Spleen (tissue), 11 donors: ENCODE measurements at regions not wholly inside any gene's neighbourhood (a gene's known extent, or its start where the extent isn't known, plus 50 kb on each side); places are given as distances from the start of the nearest gene placed in this dataset.

Experiments
- DNase-seq: peaks from one replicate; pipeline ENCODE4 v3.0.0-alpha.2; 2020
- H3K27ac ChIP-seq, 8 donors: fragments of 200-600 bp; sonication (generic) in 7 of 8; 1 replicate in 4 of 8; 2 replicates in 4 of 8; pipeline versions ENCODE4 v1.5.0 to v1.8.0; 2016 to 2021; ENCODE audit warnings: inconsistent platforms in 4 of 8, mild to moderate bottlenecking in 4 of 8, moderate library complexity in 1 of 8
- H3K27me3 ChIP-seq, 7 donors: fragments of 200-600 bp; sonication (generic) in 6 of 7; replicated peaks in 1 of 7; 1 replicate in 4 of 7; 2 replicates in 3 of 7; pipeline versions ENCODE4 v1.5.0 to v1.8.0; 2016 to 2021; ENCODE audit warnings: inconsistent platforms in 3 of 7, mild to moderate bottlenecking in 1 of 7
- H3K36me3 ChIP-seq, 6 donors: fragments of 200-600 bp; sonication (generic) in 5 of 6; 1 replicate in 4 of 6; 2 replicates in 2 of 6; pipeline versions ENCODE4 v1.5.0 to v1.8.0; 2016 to 2021; ENCODE audit warnings: inconsistent platforms in 2 of 6
- H3K4me1 ChIP-seq, 6 donors: fragments of 200-600 bp; sonication (generic) in 5 of 6; 1 replicate in 3 of 6; 2 replicates in 3 of 6; pipeline versions ENCODE4 v1.5.0 to v1.8.0; 2016 to 2021; ENCODE audit warnings: inconsistent platforms in 3 of 6
- H3K4me3 ChIP-seq, 8 donors: fragments of 200-600 bp; sonication (generic) in 7 of 8; 1 replicate in 4 of 8; 2 replicates in 4 of 8; pipeline versions ENCODE4 v1.5.0 to v1.8.0; 2016 to 2021; ENCODE audit warnings: inconsistent platforms in 4 of 8, mild to moderate bottlenecking in 4 of 8, moderate library complexity in 2 of 8
- H3K9me3 ChIP-seq, 8 donors: fragments of 200-600 bp; sonication (generic) in 7 of 8; 1 replicate in 4 of 8; 2 replicates in 4 of 8; pipeline versions ENCODE4 v1.5.0 to v1.8.0; 2016 to 2021; ENCODE audit warnings: inconsistent platforms in 4 of 8
- POLR2A ChIP-seq, 3 donors: fragments of 450-650 bp; IDR thresholded peaks; one replicate each; pipeline ENCODE4 v1.5.1; 2017; ENCODE audit warnings: antibody characterized with exemption in 3 of 3, mild to moderate bottlenecking in 1 of 3
- POLR2AphosphoS5 ChIP-seq, 3 donors: sonication (generic); formaldehyde crosslinking; IDR thresholded peaks; one replicate each; pipeline ENCODE4 v1.5.1; 2017; ENCODE audit warnings: antibody characterized with exemption in 3 of 3
- WGBS, 5 donors: extraction: QIAGEN DNeasy Blood & Tissue Kit in 3 of 5; methylation state at CpG; one replicate each; pipeline versions ENCODE4 v1.1.5 to v1.1.7; 2013 to 2018; 5-methylcytosine and 5-hydroxymethylcytosine counted together
- intact Hi-C: fragments of 100-400 bp; cut with DNase I; formaldehyde crosslinking; loops from one replicate; pipeline ENCODE4 v1.15.0; 2023; ENCODE audit warnings: low total_unique reads
- TF ChIP-seq, protein P1 (sequence below), 11 experiments: fragments of 200-600 bp in 7 of 11; fragments of 450-650 bp in 4 of 11; sonication (generic) in 4 of 11; IDR thresholded peaks in 8 of 11; conservative IDR thresholded peaks in 3 of 11; 1 replicate in 7 of 11; 2 replicates in 4 of 11; pipeline versions ENCODE4 v1.4.0 to v1.8.0; 2016 to 2021; ENCODE audit warnings: antibody characterized with exemption in 11 of 11, inconsistent platforms in 4 of 11, mild to moderate bottlenecking in 1 of 11
- donor health status: healthy with polysubstance abuse.
- donor health status: DM: no; HTN: no; CAD: no; lungs with moderate emphysema.
- donor health status: DM: no; HTN: no; CAD: no.
- donor health status: Bipolar disorder and iron deficiency.
- donor health status: healthy.
- donor health status: DM: no; HTN: no; CAD: no.
- donor health status: DM: yes; HTN: yes; CAD: no.

GRCh38 chr10:118153287-118153686, 106.5 kb upstream of the RAB11FIP2 start:
- Histone ChIP-seq H3K4me3 (no peak overlapping the region), H3K27ac (no peak overlapping the region), H3K4me1 (no peaks in the 10 kb centered on the region), H3K27me3 (peaks cover 0 to 7% (median 0%) of the 10 kb centered on the region in 7 donors), H3K36me3 (no peaks in the 10 kb centered on the region), H3K9me3 (peaks cover 0 to 8% (median 3%) of the 10 kb centered on the region in 8 donors)
- intact Hi-C loops: no loop called here
- no peak for DNase-seq
- TF ChIP-seq, protein P1, sequence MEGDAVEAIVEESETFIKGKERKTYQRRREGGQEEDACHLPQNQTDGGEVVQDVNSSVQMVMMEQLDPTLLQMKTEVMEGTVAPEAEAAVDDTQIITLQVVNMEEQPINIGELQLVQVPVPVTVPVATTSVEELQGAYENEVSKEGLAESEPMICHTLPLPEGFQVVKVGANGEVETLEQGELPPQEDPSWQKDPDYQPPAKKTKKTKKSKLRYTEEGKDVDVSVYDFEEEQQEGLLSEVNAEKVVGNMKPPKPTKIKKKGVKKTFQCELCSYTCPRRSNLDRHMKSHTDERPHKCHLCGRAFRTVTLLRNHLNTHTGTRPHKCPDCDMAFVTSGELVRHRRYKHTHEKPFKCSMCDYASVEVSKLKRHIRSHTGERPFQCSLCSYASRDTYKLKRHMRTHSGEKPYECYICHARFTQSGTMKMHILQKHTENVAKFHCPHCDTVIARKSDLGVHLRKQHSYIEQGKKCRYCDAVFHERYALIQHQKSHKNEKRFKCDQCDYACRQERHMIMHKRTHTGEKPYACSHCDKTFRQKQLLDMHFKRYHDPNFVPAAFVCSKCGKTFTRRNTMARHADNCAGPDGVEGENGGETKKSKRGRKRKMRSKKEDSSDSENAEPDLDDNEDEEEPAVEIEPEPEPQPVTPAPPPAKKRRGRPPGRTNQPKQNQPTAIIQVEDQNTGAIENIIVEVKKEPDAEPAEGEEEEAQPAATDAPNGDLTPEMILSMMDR (IDR thresholded peaks at IDR 0.05 in 8 of 11, conservative IDR thresholded peaks at IDR 0.05 in 3 of 11): no peak

GRCh38 chr10:118151461-118151860, 104.7 kb upstream of the RAB11FIP2 start:
- Histone ChIP-seq H3K36me3 (no peaks in the 10 kb centered on the region), H3K9me3 (peaks cover 0 to 6% (median 2%) of the 10 kb centered on the region in 8 donors), H3K4me1 (no peaks in the 10 kb centered on the region), H3K4me3 (no peak overlapping the region), H3K27me3 (peaks cover 0 to 7% (median 0%) of the 10 kb centered on the region in 7 donors), H3K27ac (no peak overlapping the region)
- TF ChIP-seq, protein P1 (IDR thresholded peaks at IDR 0.05 in 8 of 11, conservative IDR thresholded peaks at IDR 0.05 in 3 of 11): no peak
- TF ChIP-seq POLR2AphosphoS5 (IDR thresholded peaks at IDR 0.05): no peak
- TF ChIP-seq POLR2A (IDR thresholded peaks at IDR 0.05): no peak
- no peak for DNase-seq
- intact Hi-C loops: no loop called here
- WGBS, 5 donors: 85 to 93% (median 90%) methylated on average over 2 of the region's 2 CpGs

DNA sequence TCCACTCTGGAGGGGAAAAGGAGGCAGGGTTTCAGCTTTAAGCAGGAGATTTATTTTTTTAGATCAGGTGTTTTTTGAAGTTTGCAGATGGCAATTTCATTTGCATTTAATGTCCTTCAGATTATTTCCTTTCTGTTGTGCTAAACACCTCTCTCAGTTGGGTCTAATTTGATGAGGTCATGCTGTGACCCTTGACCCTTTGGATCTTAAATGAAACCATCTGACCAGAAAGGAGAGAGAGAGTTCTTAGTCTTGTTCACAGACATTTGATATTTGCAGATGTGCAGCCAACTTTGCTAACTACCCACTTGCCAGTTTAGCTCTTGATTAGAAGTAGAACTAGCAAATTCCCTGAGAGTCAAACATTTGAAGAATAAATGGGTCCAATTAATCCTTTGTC, 101.5 kb upstream of the RAB11FIP2 start:
- Histone ChIP-seq H3K27me3 (peaks cover 0 to 7% (median 0%) of the 10 kb centered on the region in 7 donors), H3K36me3 (no peaks in the 10 kb centered on the region), H3K4me3 (no peak overlapping the region), H3K27ac (no peak overlapping the region), H3K4me1 (no peaks in the 10 kb centered on the region), H3K9me3 (no peaks in the 10 kb centered on the region)
- intact Hi-C loops: no loop called here
- no peak for DNase-seq
- no peak for TF ChIP-seq POLR2AphosphoS5 (IDR thresholded peaks at IDR 0.05)
- TF ChIP-seq, protein P1 (IDR thresholded peaks at IDR 0.05 in 8 of 11, conservative IDR thresholded peaks at IDR 0.05 in 3 of 11): no peak
- TF ChIP-seq POLR2A (IDR thresholded peaks at IDR 0.05): no peak

DNA sequence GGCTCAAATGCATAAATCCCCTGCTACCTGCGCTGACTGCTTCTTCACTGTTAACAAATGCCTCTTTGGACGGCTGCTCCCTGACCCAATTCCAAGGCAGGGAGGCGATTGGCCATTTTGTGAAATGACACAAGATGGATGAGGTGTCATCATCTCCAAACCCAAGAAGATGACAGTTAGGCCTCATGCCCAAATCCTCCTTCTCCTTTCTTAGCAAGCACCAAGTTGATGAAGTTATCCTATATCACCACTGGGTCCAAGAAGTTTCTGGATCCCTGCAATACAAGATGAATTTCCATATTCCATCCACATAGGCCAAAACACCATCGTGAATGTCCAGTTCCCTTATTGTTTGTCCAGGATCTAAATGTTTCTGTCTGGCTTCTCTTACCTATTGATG, 98.5 kb upstream of the RAB11FIP2 start:
- DNase-seq: no peak
- H3K27me3 ChIP-seq: peaks cover 0 to 5% (median 0%) of the 10 kb centered on the region in 7 donors
- intact Hi-C loops: no loop called here
- H3K36me3 ChIP-seq: no peaks in the 10 kb centered on the region
- no peak for TF ChIP-seq POLR2AphosphoS5 (IDR thresholded peaks at IDR 0.05)
- TF ChIP-seq POLR2A (IDR thresholded peaks at IDR 0.05): no peak
- TF ChIP-seq, protein P1 (IDR thresholded peaks at IDR 0.05 in 8 of 11, conservative IDR thresholded peaks at IDR 0.05 in 3 of 11): no peak
- H3K27ac ChIP-seq: no peak overlapping the region
- H3K4me1 ChIP-seq: no peaks in the 10 kb centered on the region
- H3K9me3 ChIP-seq: no peaks in the 10 kb centered on the region
- 82 to 90% (median 86%) methylated on average over 3 to 4 of the region's 4 CpGs for WGBS, 5 donors
- H3K4me3 ChIP-seq: no peak overlapping the region
